GM21576 (cell line): ENCODE measurements at regions not wholly inside any gene's neighbourhood (a gene's known extent, or its start where the extent isn't known, plus 50 kb on each side); places are given as distances from the start of the nearest gene placed in this dataset.

Experiments
- ATAC-seq: cut with Tn5 transposase; IDR thresholded peaks from one replicate; pipeline ENCODE4 v1.9.1; 2021; ENCODE audit warnings: mild to moderate bottlenecking, moderate library complexity; ENCODE audit not compliant: unreplicated experiment

GRCh38 chr10:43981232-43981631 is 332.6 kb upstream of the ZNF32 start:
- no peak for ATAC-seq

GRCh38 chr10:43980715-43981114 is 332.0 kb upstream of the ZNF32 start:
- ATAC-seq = no peak

- ATAC-seq = no peak
These were observed 331.6 kb upstream of the ZNF32 start for GRCh38 chr10:43980313-43980712.

GRCh38 chr10:43979551-43979950 is 330.9 kb upstream of the ZNF32 start:
- ATAC-seq = no peak

GRCh38 chr10:43978936-43979335 is 330.3 kb upstream of the ZNF32 start:
- no peak for ATAC-seq

GRCh38 chr10:43978091-43978490 is 329.4 kb upstream of the ZNF32 start:
- ATAC-seq = no peak

GRCh38 chr10:43976292-43976691 is 327.6 kb upstream of the ZNF32 start:
- no peak for ATAC-seq

- ATAC-seq = no peak
These were observed 325.1 kb upstream of the ZNF32 start for GRCh38 chr10:43973801-43974200.

- no peak for ATAC-seq
These were observed 324.4 kb upstream of the ZNF32 start for GRCh38 chr10:43972976-43973647.

GRCh38 chr10:43971981-43972380 is 323.3 kb upstream of the ZNF32 start:
- no peak for ATAC-seq

GRCh38 chr10:43971306-43971705 is 322.6 kb upstream of the ZNF32 start:
- ATAC-seq = no peak

- no peak for ATAC-seq
These were observed 322.0 kb upstream of the ZNF32 start for GRCh38 chr10:43970717-43971116.

GRCh38 chr10:43970018-43970698 is 321.5 kb upstream of the ZNF32 start:
- no peak for ATAC-seq

- ATAC-seq = no peak
These were observed 320.8 kb upstream of the ZNF32 start for GRCh38 chr10:43969506-43969905.

GRCh38 chr10:43968961-43969360 is 320.3 kb upstream of the ZNF32 start:
- no peak for ATAC-seq

GRCh38 chr10:43968076-43968475 is 319.4 kb upstream of the ZNF32 start:
- ATAC-seq = no peak

- no peak for ATAC-seq
These were observed 317.9 kb upstream of the ZNF32 start for GRCh38 chr10:43966571-43966965.

- ATAC-seq = no peak
These were observed 317.4 kb upstream of the ZNF32 start for GRCh38 chr10:43965918-43966570.

GRCh38 chr10:43965033-43965917 is 316.6 kb upstream of the ZNF32 start:
- ATAC-seq = no peak

GRCh38 chr10:43964486-43964885 is 315.8 kb upstream of the ZNF32 start:
- ATAC-seq = no peak

GRCh38 chr10:43963793-43964425 is 315.2 kb upstream of the ZNF32 start:
- ATAC-seq = no peak
